GM21737 (cell line): ENCODE measurements at regions not wholly inside any gene's neighbourhood (a gene's known extent, or its start where the extent isn't known, plus 50 kb on each side); places are given as distances from the start of the nearest gene placed in this dataset.

Experiments
- ATAC-seq: cut with Tn5 transposase; IDR thresholded peaks from one replicate; pipeline ENCODE4 v1.9.1; 2021; ENCODE audit warnings: mild to moderate bottlenecking, moderate library complexity; ENCODE audit not compliant: unreplicated experiment

GRCh38 chr5:158378931-158379330 lies 520.0 kb upstream of the CLINT1 start:
- ATAC-seq = no peak

- no peak for ATAC-seq
Observed at GRCh38 chr5:158376679-158377078, 517.7 kb upstream of the CLINT1 start.

DNA sequence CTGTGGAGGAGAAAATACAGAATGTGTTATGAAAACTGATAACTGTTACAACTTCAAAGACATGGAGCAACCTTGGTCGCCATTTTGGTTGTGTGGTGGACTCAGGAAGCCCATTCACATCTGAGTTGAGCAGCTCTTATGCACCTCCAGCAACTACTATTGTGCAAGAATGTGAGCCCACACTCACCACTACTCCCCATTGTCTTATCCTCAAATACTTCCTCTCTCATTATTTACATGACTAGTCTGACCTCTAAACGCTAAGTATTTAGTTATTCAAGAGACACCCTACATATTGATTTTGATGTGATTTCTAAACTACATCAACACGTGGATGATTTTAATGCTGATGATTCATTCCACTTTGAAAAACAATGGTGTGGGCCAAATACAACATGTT lies 516.6 kb upstream of the CLINT1 start:
- ATAC-seq = no peak

DNA sequence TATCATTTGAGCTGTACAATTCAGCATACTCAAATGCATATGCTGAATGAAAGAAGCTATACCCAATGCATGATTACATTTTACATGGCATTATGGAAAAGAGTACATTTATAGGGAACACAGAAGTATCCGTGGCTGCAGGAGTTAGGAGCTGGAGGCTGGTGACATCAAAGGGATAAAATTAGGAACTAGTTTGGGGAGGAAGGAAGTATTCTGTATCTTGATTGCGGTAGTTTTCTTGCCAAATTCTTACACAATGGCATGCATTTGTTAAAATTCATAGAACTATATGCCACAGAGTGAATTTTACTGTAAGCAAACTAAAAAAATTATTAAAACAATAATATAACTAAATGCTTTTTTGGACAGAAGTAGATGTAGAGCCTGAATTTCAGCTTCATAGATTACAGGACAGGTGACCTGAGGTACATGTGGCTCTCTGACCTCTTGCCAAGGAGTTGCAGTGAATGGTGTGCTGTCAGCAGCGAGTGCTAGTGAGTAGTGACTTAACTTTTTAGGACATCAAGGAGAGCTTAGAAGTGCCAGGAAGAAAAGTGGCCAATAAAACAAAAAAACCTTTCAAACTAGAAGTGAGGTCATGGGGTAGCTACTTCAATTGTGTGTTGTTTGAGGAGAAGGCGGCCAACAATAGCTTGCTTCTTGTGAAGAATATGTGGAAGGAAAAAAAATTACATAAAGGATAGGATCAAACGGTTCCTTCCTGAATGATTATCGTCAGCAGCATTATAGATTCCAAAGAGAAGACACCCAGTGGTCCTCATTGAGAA lies 514.9 kb upstream of the CLINT1 start:
- ATAC-seq = no peak

- no peak for ATAC-seq
Observed at GRCh38 chr5:158369241-158369640, 510.3 kb upstream of the CLINT1 start.

GRCh38 chr5:158368686-158369085 lies 509.7 kb upstream of the CLINT1 start:
- ATAC-seq = no peak

DNA sequence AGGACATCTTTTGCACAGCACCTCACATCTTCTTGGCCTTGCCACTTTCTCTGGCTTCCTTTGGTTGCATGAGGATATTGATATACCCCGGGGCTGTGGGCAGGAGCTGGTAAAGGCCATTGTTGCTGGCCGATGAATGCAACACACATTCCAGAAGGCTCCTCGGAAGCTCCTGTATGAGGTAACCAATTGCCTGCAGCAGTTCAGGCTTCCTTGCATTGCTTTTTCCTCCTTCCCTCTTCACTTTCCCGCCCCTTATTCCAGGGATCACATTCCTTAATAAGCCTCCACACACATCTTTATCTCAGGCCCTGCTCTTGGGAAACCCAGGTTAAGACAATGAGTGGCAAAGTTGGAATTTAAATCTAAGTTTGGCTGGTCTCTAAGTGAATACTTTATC lies 505.4 kb upstream of the CLINT1 start:
- no peak for ATAC-seq

DNA sequence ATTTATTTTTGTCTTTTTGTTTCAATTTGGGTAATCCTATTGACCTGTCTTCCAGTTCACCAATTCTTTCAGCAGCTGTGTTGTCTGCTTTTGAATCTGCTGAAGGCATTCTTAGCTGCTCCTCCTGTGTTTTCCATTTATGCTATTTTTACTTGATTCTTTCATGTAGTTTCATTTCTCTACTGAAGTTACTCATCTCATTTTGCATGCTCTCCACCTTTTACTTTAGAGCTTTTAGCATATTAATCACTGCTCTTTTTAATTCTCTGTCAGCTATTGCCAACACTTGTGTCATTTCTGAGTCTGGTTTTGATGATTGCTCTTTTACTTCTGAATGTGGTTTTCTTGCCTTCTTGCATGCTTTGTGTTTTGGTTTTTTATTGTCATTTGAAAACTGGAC lies 496.0 kb upstream of the CLINT1 start:
- no peak for ATAC-seq

GRCh38 chr5:158351485-158352125 lies 492.7 kb upstream of the CLINT1 start:
- ATAC-seq = no peak

DNA sequence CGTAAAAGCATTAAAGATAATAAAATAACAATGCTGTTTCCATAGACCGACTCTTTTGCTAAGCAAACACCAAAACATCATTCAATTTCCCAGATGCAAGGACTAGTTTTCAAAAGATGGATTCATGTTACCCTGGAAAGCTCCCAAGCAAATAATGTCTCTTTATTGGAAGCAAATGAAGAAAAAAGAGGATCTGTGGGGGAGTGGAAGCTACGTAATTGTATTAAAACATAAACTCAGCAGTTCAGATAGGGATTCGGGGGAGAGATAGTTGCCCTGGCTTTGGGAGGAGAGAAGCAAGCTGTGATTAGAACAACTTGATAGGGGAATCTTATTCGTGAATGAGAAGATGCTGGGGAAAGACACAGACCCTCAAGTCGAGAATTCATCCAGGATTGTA lies 491.0 kb upstream of the CLINT1 start:
- ATAC-seq = no peak

DNA sequence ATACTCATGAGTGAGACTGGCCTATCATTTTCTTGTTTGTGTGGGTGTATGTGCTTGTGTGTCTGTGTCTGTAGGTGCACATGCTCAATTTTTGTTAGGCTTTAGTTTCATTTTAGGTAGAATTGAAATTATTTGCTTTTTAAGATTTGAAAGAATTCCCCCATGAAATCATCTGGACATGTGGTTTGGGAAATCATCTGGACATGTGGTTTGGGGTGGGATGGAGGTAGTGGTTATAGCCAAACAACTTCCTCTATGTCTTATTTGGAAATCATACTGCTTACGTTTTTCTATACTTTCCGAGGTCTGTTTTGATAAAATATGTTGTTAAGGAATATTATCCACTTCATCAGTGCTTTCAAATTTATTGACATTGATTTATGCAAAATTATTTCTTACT lies 485.4 kb upstream of the CLINT1 start:
- no peak for ATAC-seq

DNA sequence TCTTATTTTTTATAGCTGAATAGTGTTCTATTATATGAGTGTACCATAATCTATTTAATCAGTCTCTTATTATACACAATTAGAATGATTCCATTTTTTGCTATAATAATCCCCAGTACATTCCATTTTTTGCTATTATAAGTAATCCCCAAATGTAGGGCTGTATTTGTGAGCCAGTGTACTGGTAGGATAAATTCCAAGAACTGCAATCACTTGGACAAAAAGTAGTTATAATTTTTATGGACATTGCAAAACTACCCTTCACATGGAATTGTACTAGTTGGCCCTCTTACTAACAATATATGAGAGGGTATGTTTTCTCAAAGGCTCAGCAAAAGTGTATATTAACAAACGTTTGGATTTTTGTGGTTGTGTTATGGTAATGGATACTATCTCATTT lies 481.7 kb upstream of the CLINT1 start:
- ATAC-seq = no peak

GRCh38 chr5:158326256-158326655 lies 467.3 kb upstream of the CLINT1 start:
- no peak for ATAC-seq

DNA sequence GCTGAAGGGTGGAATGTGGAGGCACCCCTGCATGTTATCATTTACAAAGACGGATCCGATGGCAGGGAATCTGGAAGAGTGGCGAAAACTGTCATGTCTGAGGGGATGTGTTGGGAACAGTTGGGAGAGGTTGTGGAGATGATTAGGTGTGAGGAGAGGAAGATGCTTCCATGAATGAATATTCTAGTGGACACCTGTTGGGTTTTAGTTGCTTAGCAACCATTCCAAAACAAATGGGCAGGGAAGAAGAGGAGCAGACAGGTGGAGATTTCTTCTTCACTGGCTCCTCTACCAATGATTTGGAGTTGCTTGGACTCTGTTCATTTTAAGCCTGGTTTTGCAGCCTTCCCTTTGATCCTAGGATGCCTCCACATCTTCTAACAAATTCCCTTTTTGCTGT lies 465.3 kb upstream of the CLINT1 start:
- ATAC-seq = no peak

GRCh38 chr5:158322620-158323019 lies 463.7 kb upstream of the CLINT1 start:
- no peak for ATAC-seq

DNA sequence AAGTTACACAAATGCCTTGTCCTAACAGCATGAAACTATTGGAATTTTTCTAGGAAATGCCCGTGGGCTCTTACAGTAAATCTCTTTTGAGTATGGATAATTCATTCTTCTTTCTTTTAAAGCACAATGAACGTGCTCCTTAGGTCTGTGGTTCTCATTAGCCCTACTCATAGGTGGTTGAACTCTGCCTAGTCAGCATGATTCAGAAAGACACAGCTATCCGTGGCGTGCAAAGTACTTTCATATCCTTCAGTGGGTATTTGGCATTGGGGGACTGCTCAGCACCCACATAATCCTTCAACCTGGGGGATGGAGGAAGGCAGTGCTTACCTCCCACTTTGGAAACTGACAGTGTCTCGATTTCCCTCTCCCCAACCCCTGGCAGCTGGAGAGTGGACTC lies 462.0 kb upstream of the CLINT1 start:
- ATAC-seq = no peak

DNA sequence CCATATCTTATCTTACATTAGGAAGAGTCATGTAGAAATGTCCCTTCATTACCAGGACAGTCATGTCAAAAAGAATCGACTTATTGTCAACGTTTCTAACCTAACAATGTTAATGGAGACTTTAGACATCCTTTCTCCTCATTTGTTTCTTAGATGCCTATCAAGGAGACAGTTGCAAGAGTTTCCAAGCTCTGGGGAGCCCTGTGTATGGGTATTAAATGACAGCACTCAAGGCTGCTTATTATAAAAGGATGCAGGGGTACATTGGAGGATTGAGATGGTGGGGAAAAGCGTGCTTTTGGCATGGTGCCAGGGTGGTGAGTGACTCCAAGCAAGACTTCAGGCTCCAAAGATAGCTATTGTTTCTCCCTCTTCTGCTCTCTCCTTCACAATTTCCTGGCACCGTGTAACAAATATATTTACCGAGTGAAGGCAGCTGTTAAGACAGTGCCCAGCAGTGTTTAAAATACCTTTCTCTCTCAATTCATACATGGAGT lies 461.3 kb upstream of the CLINT1 start:
- no peak for ATAC-seq

DNA sequence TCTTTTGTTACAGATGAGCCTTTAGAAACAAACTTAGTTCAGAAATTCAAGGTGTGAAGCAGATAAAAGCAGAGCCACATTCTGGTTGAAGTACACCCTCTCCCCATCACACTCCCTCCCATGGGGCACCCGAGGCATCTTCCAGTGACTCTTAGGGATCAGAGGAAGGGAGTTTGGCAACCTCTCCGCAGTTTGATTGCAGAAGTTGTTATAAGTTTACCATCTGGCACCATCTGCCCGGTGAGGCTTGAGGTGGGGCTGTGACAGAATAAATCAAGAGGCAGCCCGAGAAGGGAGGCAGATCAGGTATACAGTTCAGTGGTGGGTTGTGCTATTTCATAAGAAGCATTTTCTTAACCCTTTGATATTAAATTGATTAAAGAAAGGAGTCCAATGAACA lies 458.6 kb upstream of the CLINT1 start:
- no peak for ATAC-seq

- ATAC-seq = no peak
Observed at GRCh38 chr5:158313733-158314464, 455.0 kb upstream of the CLINT1 start.

GRCh38 chr5:158313027-158313732 lies 454.2 kb upstream of the CLINT1 start:
- ATAC-seq = no peak

DNA sequence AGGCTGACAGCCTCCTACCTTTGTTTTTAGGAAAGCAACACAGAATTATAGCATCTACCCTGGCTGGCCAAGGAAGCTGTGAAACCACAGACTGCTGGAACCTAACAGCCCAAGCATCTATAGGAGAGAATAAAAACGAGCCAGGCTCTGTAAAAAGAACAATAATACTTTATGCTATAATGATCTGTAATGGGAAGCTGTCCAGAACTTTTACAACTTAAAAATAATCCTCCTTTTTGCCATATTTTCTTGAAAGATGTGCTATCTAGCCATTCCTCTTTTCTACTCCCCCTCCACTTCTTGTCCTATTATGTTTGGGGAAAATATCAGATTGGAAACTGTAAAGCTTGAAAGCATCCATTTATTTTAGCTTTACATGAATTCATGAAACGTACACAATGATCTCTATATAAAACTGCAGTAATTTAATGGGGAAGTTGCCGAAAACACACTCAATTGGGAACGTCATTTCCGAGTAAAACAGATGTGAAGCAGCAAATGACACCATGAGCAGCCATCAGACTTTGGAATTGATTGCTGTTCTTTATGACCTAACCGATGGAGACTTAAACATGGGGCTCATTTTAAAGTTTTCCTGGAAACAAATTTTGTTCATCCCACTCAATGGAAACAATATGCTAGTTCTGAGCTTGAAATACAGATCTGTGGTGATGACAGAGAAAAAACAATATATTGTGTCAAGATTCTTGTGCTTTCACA lies 450.3 kb upstream of the CLINT1 start:
- no peak for ATAC-seq
